Neural progenitor cell (in vitro differentiated cells): ENCODE measurements at regions not wholly inside any gene's neighbourhood (a gene's known extent, or its start where the extent isn't known, plus 50 kb on each side); places are given as distances from the start of the nearest gene placed in this dataset.
"Not testable (repeated sequence)": the region's sequence is repeated elsewhere in the genome, so short reads cannot be mapped to it uniquely, and the experiment has no call there.

ENCODE experiments used
- EZH2phosphoT487 ChIP-seq: fragments of 200-600 bp; sonication (generic); IDR thresholded peaks from 2 replicates; pipeline ENCODE4 v1.6.1; 2017; ENCODE audit warnings: antibody characterized with exemption
- TF ChIP-seq, protein P1 (sequence below): fragments of 200-600 bp; sonication (generic); IDR thresholded peaks from 2 replicates; pipeline ENCODE4 v1.5.1; 2017; ENCODE audit warnings: antibody characterized with exemption, mild to moderate bottlenecking

DNA sequence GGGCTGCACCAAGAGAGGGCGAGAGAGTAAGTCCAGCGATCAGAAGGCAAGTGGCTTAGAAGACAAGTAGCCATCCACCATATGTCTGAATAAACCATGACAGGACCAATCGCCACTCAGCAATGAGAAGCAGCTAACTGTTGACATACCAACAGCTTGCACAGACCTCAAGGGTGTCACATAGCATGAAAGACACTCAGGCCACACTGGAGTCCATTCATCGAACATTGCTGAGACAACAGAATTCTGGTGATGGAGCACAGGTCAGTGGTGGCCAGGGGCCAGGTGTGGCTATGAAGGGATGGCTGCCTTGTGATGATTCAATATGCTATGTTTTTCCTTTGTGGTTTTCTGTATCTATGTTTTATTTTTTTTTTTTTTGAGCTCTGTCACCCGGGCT, 236.2 kb upstream of the FRG2C start:
- TF ChIP-seq, protein P1, sequence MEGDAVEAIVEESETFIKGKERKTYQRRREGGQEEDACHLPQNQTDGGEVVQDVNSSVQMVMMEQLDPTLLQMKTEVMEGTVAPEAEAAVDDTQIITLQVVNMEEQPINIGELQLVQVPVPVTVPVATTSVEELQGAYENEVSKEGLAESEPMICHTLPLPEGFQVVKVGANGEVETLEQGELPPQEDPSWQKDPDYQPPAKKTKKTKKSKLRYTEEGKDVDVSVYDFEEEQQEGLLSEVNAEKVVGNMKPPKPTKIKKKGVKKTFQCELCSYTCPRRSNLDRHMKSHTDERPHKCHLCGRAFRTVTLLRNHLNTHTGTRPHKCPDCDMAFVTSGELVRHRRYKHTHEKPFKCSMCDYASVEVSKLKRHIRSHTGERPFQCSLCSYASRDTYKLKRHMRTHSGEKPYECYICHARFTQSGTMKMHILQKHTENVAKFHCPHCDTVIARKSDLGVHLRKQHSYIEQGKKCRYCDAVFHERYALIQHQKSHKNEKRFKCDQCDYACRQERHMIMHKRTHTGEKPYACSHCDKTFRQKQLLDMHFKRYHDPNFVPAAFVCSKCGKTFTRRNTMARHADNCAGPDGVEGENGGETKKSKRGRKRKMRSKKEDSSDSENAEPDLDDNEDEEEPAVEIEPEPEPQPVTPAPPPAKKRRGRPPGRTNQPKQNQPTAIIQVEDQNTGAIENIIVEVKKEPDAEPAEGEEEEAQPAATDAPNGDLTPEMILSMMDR = not testable (repeated sequence)
- not testable (repeated sequence) for TF ChIP-seq EZH2phosphoT487
